Stimulated activated CD8-positive, alpha-beta memory T cell treated with anti-CD3 and anti-CD28 coated beads, Interleukin-2, amount 100 ng/mL, for 48 hours (primary cell): ENCODE measurements at regions not wholly inside any gene's neighbourhood (a gene's known extent, or its start where the extent isn't known, plus 50 kb on each side); places are given as distances from the start of the nearest gene placed in this dataset.
A peak's percentile ranks its signal among the peaks of the same experiment; 100 is the strongest.
"Not testable (repeated sequence)": the region's sequence is repeated elsewhere in the genome, so short reads cannot be mapped to it uniquely, and the experiment has no call there.

Source experiments
- DNase-seq, 2 donors: peaks; one replicate each; pipeline ENCODE4 v3.0.0-alpha.2; 2020; ENCODE audit warnings: low read depth in 2 of 2

- not testable (repeated sequence) for DNase-seq
Measured at GRCh38 chrX:3919668-3920423, 206.4 kb upstream of the PRKX start.

GRCh38 chrX:3914813-3915212, 201.4 kb upstream of the PRKX start:
- not testable (repeated sequence) for DNase-seq

- DNase-seq, result not testable (repeated sequence)
Measured at GRCh38 chrX:3914059-3914458, 200.6 kb upstream of the PRKX start.

- DNase-seq, result not testable (repeated sequence)
Measured at GRCh38 chrX:3911012-3911411, 197.6 kb upstream of the PRKX start.

DNA sequence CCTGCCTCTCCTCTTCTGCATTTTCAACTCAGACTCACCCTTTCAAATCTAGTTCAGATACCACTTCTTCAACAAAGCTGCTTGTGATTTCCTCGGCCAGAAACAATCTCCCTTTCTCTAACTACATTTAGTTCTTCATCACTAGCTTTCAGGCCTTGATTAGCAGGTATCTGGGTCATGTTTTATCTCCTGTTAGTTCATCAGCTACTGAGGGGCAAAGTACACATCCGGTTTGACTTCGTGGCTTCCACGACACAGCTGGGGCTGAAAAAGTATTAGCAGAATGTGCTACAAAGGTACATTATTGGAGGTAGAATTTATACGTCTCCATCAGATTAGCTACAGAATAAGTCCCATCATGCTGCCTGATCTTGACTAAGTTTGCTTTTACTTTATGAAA, 197.2 kb upstream of the PRKX start:
- DNase-seq, result not testable (repeated sequence)

GRCh38 chrX:3905522-3906258, 192.2 kb upstream of the PRKX start:
- DNase-seq, result not testable (repeated sequence)

- DNase-seq, result not testable (repeated sequence)
Measured at GRCh38 chrX:3902222-3902621, 188.8 kb upstream of the PRKX start.

- DNase-seq, result not testable (repeated sequence)
Measured at GRCh38 chrX:3896755-3897154, 183.3 kb upstream of the PRKX start.

GRCh38 chrX:3882553-3882920, 169.1 kb upstream of the PRKX start:
- DNase-seq, result not testable (repeated sequence)

DNA sequence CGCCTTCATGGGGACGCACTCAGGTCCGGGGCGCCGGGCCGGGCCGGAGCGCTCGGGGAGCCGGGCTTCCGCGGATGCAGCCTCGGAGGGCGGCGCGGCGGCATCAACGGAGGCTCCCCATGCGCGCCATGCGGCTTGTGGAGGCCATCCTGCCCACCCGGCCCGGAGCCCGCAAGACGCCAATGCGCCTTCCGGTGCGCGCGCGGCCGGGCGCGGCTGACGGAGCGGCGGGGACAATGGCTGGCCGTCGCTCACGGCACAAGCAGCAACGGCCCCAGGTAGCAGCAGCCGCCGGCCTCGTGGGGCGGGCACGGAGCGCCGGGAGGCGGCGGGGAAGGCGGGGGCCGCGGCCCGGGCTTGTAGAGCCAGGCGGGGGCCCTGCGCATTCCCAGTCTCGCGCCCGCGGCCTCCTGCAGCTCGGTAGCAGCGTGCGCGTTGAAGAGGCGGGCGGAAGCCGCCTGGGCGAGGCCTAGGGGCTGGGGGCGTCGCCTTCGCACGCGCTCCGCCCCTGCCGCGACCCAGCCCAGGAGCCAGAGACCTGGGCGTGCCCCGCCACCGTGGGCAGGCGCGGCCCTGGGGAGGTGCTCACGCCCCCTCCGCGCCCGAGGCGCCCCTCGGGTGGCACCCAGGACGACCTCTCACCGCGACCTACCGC, 168.6 kb upstream of the PRKX start:
- not testable (repeated sequence) for DNase-seq

DNA sequence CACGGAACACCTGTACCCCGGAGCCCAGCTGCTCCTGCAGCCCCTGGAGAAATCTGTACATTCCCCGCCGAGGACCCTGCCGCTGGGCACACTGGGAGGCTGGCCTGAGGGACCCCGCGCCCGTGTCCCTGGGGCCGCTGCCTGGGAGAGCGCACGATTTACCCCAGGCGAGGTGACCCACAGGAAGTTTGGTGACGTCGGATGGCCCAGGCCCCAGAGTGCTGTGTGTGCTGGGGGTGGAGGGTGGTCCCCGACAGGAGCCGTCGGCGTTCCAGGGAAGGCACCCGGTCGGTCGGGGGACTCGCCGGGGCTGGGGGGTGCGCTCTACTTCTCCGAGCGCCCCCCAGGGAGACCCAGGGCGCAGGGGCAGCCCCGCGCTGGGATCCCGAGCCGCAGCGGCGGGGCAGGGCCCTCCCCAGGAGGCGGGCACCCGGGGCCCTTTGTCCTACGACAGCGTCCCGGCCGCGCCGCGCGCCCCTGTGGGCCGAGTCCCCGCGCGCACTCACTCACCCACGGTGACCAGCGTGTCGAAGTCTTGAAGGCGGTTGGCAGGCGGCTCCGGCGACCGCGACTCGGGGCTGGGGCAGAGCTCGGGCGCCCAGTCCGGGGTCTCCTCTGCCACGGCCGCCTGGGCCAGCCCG, 167.9 kb upstream of the PRKX start:
- not testable (repeated sequence) for DNase-seq

- DNase-seq, result not testable (repeated sequence)
Measured at GRCh38 chrX:3876393-3876792, 162.9 kb upstream of the PRKX start.

DNA sequence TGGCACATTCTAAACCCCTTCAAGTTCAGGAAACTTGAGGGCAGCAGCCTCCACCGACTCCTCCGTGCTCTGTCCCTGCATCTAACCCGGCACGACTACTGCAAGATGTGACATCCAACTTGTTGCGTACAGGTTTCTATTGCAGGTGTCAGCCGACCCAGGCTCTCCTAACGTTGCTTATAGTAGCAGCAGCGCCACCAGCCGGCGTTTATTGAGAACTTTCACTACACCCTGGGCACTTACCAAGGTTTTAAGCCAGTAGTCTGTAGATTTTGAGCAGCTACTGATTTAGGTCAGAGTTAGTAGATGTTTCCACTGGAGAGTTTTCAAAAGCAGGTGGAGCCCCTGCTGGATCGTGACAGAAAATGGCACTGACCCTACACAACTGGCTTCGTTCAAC, 162.2 kb upstream of the PRKX start:
- not testable (repeated sequence) for DNase-seq

- DNase-seq, result not testable (repeated sequence)
Measured at GRCh38 chrX:3872226-3872879, 158.9 kb upstream of the PRKX start.

DNA sequence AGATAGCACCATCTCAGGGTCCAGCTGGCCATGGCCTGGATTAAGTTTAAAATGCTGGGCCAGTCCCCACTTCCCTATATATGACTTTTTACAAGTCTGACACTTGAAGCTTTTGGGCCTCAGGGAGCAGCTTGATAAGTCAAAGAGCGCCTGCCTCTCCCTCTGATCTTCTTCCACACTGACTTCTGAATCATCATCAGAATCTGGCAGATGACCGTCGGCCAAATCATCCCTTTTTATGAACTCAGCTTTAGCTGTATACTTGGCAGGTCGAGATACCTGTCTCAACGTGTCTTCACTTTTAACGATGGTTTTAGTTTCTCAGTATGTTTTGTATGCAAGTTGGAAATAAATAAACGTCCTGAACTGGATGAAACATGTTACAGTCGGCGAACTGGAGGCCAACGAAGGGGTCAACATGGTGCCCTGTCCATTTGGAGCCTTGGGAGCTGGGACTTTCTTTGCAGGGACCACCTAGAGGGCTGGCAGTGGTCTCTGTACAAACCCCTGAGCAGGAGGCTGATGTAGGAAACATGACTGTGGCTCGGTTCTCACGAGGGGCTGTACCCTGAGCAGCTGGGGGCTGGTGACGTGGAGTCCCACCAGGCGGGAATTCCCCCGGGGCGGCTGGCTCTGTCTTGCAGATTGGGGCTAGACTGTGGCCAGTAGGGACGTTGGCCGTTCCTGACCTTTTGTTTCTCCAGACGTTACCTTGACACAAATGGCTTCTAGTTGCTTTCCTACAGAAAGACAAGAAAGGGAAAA, 153.8 kb upstream of the PRKX start:
- not testable (repeated sequence) for DNase-seq

GRCh38 chrX:3858332-3858731, 144.9 kb upstream of the PRKX start:
- not testable (repeated sequence) for DNase-seq

DNA sequence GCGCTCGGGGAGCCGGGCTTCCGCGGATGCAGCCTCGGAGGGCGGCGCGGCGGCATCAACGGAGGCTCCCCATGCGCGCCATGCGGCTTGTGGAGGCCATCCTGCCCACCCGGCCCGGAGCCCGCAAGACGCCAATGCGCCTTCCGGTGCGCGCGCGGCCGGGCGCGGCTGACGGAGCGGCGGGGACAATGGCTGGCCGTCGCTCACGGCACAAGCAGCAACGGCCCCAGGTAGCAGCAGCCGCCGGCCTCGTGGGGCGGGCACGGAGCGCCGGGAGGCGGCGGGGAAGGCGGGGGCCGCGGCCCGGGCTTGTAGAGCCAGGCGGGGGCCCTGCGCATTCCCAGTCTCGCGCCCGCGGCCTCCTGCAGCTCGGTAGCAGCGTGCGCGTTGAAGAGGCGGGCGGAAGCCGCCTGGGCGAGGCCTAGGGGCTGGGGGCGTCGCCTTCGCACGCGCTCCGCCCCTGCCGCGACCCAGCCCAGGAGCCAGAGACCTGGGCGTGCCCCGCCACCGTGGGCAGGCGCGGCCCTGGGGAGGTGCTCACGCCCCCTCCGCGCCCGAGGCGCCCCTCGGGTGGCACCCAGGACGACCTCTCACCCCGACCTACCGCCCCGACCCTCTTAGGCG, 130.2 kb upstream of the PRKX start:
- DNase-seq, result not testable (repeated sequence)

- DNase-seq, result peak in 1 of 2 donors; percentile 29
Measured at GRCh38 chrX:3842822-3843521, 129.5 kb upstream of the PRKX start.

DNA sequence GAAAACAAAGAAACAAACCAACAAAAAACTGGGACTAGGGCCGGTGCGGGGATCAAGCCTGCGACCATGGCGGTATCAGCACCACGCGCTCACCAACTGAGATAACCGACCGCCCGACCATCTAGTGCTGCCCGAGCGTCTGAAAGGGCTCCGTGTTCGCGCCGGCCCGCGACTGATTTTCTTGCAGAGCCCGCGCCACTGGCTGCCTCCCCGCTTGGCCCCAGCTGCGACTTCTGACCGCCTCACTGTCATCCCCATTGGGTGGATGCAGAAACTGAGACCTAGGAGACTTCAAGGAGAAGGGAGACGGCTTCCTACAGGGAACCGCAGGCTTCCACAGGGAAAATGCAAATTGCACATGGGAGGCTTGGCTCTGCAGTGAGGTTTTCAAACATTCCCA, 125.3 kb upstream of the PRKX start:
- DNase-seq, result not testable (repeated sequence)
